NCI-H2196 treated with DMSO at 0.1 percent for 48 hours (cell line): ENCODE measurements at regions not wholly inside any gene's neighbourhood (a gene's known extent, or its start where the extent isn't known, plus 50 kb on each side); places are given as distances from the start of the nearest gene placed in this dataset.
"Not testable (repeated sequence)": the region's sequence is repeated elsewhere in the genome, so short reads cannot be mapped to it uniquely, and the experiment has no call there.

ENCODE experiments used
- DNase-seq: peaks from one replicate; lab custom pipeline; 2025; ENCODE audit not compliant: unreplicated experiment; lab: John Stamatoyannopoulos, UW

DNA sequence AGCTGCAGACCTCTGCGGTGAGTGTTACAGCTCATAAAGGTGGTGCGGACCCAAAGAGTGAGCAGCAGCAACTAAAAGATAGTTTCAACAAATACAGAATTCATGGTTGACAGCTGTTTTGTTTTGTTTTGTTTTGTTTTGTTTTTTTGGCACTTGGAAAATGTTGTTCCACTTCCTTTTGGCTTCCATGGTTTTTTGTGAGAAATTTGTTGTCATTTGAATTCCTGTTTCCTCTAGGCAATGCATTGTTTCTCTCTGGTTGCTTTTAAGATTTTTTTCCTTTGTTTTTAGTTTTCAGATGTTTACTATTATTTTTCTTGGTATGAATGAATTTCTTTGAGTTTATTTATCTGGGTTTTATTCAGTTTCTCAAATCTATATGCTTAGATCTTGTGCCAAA is 229.4 kb downstream of the MID1IP1 start:
- DNase-seq: no peak

DNA sequence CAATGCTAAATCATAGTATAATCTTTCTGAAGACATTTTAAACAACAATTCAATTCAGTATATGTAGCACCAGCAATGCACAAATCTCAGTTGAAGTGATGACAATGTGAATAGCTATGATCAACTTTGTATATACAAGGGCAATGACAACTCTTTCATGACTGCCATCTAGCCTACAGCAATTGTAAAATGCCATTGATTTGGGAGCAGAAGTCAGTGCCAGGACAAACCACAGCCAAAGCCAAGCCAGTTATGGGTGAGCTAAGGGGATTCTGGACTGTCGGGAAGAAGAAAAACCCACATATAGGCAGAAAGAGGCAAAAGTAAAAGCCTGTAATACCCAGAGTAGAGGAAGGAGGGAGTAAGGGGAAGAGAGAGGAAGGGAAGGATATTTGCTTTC is 238.6 kb downstream of the MID1IP1 start:
- no peak for DNase-seq

DNA sequence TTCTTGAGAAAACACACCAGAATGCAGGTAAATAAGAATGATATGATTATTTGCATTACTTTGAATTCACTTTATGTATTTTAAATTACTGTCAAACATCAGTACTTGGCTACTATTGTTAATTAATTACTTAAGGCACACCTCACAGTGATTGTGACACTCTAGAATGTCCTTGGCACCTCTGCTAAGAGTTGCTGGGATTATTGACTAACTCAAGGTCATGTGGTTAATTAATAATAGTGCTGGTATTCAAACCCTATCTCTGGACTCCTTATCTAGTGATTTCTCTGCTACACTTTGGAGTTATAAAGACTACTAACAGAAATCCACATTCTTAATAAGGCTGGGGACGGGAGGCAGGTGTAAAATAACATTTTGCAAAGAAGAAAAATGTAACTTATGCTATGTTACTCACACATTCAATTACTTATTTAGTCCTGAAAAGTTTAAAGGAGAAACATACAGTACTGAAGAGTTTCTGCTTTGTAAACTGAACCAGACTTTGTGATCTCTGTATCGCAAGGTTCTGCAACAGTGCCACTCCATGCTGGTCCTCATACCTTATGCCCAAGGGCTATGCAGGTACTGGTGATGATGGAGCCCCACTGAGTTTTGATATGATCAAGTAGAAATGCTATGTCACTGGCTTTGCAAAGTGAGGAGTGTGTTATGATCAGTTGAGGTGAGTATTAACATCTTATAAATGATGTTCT is 242.7 kb downstream of the MID1IP1 start:
- DNase-seq: no peak

DNA sequence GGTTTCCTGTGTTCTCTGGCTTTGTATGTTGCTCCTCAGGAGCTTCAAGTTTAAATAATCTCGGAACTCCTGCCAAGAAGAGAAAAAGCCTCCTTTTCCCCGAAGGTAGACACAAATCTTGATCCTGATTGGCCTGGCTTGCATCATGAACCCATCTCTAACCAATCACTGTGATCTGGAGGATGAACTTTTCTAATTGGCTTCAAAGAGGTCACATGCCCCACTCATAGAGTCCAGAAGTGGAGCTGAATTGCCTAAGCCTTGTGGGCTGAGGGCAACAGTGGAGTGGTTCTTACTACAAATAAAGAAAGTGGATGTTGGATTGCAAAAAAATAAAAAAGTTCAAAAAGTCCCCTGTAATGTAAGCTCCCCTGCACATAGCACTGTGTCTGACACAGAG is 245.9 kb downstream of the MID1IP1 start:
- no peak for DNase-seq

- DNase-seq: no peak
These were observed 248.7 kb downstream of the MID1IP1 start for GRCh38 chrX:39049975-39050374.

- no peak for DNase-seq
These were observed 249.2 kb downstream of the MID1IP1 start for GRCh38 chrX:39050427-39050826.

DNA sequence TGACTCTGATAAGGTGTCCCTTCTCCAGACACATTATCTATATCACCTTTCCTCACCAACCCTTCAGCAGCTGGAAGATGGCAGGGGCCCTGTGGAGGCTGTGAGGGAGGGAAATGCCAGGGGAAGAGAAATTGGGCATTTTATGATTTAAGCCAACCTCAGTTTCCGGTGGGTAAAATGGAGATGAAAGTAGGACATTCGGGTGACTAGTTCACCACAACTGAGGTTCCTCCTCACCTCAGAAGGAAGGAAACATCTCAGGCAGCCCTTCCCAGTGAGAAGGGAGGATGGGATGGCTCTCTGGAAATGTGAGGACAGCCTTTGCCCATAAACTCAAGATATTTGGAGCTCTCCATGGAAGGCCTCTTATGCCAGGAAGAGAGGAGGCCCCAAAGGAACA is 251.5 kb downstream of the MID1IP1 start:
- DNase-seq: no peak

DNA sequence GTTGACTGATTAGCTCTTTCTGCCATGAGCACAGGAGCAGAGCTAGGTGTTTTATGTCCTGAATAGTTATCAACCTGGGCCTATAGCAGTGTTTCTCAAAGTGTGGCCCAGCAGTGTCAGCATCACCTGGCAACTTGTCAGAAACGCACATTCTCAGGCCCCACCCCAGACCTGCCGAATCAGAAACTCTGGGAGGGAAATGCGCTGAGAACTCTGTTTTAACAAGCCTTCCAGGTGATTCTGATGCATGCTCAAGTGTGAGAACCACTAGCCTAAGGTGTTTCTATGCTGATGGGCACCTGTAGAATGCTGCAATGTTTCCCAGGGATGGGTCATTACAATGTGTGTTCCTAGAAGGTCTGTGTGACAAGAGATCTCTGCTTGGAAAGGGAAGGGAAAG is 257.5 kb downstream of the MID1IP1 start:
- DNase-seq: no peak

DNA sequence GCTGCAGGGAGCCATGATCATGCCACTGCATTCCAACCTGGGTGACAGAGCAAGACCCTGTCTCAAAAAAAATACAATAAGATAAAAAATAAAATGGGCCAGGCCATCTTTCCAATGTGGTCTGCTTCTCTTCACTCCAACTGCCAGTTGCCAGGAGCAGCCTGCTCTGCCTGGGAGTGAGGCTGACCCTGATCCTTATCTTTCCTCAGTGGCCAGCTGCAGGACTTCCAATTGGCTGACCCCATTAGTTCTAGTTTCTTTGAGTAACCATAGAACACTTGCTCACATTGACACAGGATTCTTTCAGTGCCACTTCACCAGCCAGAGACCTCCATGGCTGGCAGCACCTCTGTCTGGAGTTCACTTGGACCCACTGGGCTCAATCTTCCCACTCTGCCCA is 258.6 kb downstream of the MID1IP1 start:
- DNase-seq: no peak

DNA sequence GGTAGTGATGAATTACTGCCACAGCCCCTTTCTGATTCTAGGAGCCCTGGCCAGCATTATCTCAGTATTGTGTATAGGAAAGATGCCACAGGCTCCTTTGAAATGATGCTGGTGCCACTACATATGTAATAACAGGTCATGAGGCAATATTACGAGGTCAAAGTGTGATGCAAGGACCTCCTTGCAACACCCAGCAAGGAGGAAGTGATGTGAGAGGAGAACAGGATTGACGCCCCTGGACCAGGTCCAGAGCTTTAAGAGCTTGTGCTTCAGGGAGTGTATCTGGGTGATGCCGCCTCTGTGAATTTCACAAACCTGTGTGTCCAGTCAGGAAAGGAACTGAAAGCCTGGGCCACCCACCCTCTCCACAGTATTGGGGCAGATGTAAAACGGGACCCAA is 261.8 kb downstream of the MID1IP1 start:
- DNase-seq: no peak

DNA sequence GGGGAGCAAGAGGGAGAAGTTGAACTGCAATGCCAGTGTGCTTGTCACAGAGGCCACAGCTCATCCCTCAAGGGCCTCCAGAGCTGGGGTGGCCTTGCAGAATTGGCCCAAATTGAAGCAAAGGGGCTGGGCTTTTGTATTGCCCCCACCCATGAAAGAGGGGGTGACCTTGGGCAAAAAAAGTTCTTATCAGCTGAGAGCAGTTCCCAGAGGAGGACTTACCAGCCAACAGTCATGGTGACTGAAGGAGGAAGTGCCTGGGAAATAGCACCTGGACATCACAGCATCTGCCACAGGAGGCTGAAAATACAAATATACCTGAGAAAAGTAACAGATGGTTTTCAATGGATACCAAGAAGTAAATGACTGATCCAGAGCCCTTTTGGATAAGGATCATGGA is 262.4 kb downstream of the MID1IP1 start:
- no peak for DNase-seq

DNA sequence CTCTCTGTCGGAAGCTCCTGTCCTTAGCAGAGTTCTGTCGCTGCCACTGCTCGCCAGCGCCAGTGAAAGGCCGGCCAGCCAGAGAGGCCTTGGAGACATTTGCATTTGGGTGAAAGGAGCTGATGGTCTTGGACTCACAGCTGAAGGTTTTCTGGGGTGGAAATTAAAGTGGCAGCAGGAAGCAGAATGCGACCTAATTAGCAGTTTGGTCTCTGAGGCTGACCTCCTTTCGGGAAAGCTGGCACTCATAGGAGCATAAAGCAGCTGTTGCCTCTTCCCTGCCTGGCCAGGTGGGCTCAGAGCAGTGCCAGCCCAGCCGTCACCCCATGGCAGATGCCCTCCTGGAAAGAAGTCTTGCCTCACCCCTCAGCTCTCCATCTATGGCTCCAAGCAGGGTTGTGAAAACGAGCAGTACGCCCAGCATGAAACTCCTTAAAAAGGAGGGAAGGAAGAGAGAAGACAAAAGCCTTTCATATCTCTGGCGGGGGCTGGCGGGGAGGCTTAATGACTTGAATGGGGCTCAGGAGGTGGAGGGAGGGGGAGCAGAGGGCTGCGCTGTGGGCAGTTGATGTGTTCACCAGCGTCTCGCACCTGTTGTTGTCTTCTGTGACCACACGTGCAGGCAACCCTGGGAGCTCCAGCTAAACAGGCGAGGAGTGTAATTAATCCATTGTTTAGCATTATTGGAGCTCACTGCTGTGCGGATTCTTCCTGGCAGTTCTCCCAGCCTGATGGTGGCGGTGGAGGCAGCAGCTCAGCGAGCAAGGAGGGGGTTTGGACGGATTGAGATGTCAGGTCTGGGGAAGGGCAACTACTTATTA is 264.0 kb downstream of the MID1IP1 start:
- peak; percentile 51 for DNase-seq

DNA sequence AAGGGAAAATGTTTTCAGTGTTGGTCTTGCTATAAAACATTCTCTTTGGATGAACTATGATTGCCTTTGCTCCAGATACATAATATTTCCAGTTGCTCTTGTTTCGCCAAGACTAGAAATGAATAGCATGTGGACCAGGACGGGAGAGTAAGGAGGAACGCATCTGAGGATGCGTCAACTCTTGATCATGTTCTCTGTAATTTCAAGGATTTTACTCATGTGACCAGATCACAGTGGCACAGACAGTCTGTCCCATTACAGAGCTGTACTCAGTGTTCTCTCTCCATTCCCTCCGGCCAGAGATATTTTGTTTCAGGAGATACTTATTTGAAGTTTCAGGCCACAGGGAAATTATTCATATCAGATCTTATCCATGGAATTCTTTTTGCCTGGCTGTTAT is 266.6 kb downstream of the MID1IP1 start:
- DNase-seq: no peak

GRCh38 chrX:39068634-39069033 is 267.4 kb downstream of the MID1IP1 start:
- not testable (repeated sequence) for DNase-seq

GRCh38 chrX:39070009-39070408 is 268.8 kb downstream of the MID1IP1 start:
- no peak for DNase-seq

DNA sequence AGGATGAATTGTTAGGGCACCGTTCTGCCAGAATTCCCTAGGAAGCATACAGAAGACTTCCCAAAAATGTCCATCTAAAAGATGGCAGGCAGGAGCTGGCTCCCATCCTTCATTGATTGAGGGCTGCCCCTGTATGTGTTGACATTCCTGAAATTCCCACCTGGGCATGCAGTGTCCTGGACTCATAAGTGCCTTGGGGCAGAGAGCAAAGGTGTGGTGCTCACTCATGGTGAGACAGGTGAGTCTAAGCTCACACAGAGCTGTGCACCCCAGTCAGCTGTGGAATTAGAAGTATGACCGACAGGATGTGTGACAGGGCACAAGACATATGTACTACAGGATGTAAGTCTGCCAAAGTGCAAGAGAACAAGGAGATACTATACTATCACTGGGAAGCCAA is 271.9 kb downstream of the MID1IP1 start:
- no peak for DNase-seq

- DNase-seq: no peak
These were observed 295.3 kb downstream of the MID1IP1 start for GRCh38 chrX:39096599-39096998.

GRCh38 chrX:39104745-39105144 is 303.5 kb downstream of the MID1IP1 start:
- no peak for DNase-seq

- DNase-seq: no peak
These were observed 310.9 kb downstream of the MID1IP1 start for GRCh38 chrX:39112143-39112542.

DNA sequence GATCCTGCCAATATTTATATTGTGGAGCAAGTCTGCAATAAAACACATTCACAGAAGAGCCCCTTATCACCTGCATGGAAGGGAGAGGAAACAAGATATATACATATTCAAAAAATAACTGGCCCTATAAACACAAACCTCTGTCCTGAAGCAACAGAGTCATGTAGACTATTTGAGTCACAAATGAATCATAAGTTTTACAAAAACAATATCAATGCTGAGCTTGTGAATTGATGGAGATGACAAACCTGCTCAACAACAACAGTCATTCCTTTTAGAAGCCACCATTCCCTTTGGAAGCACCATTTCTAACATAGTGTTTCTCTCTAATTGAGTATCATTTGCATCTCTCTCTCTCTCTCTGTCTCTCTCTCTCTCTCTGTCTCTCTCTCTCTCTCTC is 313.9 kb downstream of the MID1IP1 start:
- no peak for DNase-seq

GRCh38 chrX:39117101-39117500 is 315.8 kb downstream of the MID1IP1 start:
- DNase-seq: no peak

DNA sequence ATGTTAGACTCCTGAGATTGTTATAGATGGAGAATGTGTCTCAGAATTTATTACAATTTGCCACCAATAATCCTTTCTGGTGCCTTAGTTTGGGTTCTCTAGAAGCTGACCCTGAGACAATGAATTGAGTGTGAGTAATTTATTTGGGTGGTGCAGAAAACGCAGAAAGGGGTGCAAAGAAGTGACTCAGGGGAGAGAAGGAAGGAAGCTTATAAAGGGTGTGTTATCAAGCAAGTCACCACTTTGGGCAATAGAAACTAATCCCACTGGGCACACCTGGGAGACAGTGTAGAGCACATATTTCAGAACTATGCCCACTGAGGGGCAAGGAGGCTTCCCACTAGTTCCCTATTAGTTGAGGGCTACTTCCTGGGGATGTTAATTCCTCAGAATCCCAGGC is 320.6 kb downstream of the MID1IP1 start:
- DNase-seq: no peak

DNA sequence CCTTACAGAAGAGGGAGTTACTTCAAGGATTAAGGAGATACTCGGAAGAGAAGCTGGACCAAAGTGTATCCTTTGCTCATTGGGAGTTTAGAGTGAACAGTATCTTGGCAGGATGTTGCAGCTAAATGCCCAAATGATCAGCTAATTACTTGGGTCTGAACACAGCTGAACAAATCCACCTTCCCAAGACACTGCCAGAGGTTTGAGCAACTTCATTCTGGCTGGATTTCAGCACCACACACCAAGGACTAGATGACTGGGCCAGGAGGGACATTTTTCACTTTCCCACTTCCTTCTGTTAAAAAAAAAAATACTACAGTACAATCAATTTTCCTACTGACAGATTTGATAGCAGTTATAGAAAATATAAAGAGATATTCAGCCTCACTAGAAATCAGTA is 324.6 kb downstream of the MID1IP1 start:
- no peak for DNase-seq
